GM12892 (cell line): ENCODE measurements at regions not wholly inside any gene's neighbourhood (a gene's known extent, or its start where the extent isn't known, plus 50 kb on each side); places are given as distances from the start of the nearest gene placed in this dataset.

ENCODE experiments used
- POLR2A ChIP-seq: IDR thresholded peaks from 2 replicates; pipeline ENCODE4 v1.6.1; 2011; ENCODE audit warnings: low read depth, low read length, control low read depth
- POLR2AphosphoS5 ChIP-seq: IDR thresholded peaks from 2 replicates; pipeline ENCODE4 v1.6.1; 2011; ENCODE audit warnings: low read depth, low read length, control low read depth
- TAF1 ChIP-seq: IDR thresholded peaks from 2 replicates; pipeline ENCODE4 v1.6.1; 2011; ENCODE audit warnings: low read depth, mild to moderate bottlenecking, control low read depth, low read length, borderline replicate concordance

DNA sequence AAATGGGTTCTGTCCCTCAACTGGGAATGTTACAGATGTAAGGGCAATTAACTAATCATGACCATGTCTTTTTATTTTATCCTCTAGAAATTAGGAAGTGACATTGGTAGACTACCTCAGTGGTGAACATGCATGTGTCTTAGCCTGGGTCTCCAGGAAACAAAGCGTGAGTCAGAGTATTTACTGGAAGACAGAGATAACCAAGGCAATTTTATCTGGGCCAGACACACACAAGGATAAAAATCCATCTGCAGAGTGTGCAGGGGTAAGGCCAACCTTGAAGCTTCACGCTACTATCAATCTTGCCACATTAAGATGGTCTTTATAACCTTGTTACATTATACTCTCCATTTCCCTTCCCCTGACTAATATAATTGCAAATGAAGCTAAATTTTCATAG is 487.5 kb downstream of the SUCLG1 start:
- TF ChIP-seq POLR2A (no peak), TAF1 (no peak), POLR2AphosphoS5 (no peak)
